GM12874 (cell line): ENCODE measurements at regions not wholly inside any gene's neighbourhood (a gene's known extent, or its start where the extent isn't known, plus 50 kb on each side); places are given as distances from the start of the nearest gene placed in this dataset.

ENCODE experiments used
- CTCF ChIP-seq: IDR thresholded peaks from 2 replicates; pipeline ENCODE4 v1.5.1; 2011; ENCODE audit warnings: low read depth, mild to moderate bottlenecking, control low read depth, low read length, moderate library complexity; ENCODE audit not compliant: insufficient read depth

GRCh38 chr10:64118736-64119135 lies 597.5 kb downstream of the REEP3 start:
- TF ChIP-seq CTCF, result no peak

- no peak for TF ChIP-seq CTCF
Observed at GRCh38 chr10:64130152-64130551, 609.0 kb downstream of the REEP3 start.

- TF ChIP-seq CTCF, result no peak
Observed at GRCh38 chr10:64134676-64135075, 613.5 kb downstream of the REEP3 start.

- TF ChIP-seq CTCF, result no peak
Observed at GRCh38 chr10:64142395-64142794, 621.2 kb downstream of the REEP3 start.

- no peak for TF ChIP-seq CTCF
Observed at GRCh38 chr10:64148607-64149006, 627.4 kb downstream of the REEP3 start.

GRCh38 chr10:64156166-64156565 lies 635.0 kb downstream of the REEP3 start:
- TF ChIP-seq CTCF, result no peak

- no peak for TF ChIP-seq CTCF
Observed at GRCh38 chr10:64158551-64158950, 637.4 kb downstream of the REEP3 start.
